ENCODE measurements at regions not wholly inside any gene's neighbourhood (a gene's known extent, or its start where the extent isn't known, plus 50 kb on each side); places are given as distances from the start of the nearest gene placed in this dataset.

DNA sequence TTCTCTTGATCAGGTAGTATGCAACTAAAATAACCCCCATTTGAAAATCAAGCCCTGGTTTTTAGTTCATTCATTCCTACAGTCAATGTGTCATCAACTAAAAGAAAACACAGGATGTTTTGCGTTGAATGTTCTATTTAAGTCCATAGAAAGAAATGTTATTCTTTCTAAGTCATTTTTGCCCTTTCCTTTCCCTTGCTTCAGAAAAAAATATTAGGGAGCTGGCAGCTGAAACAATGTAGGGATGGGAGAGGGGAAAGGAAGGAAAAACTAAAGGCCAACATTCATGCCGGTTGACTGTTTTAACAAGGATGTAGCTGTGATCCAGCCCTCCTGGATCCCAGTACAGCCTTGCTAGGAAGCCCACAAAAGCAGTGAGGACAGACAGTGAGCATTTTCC lies 155.1 kb downstream of the BTG1 start:
- no peak overlapping the region for H3K4me3 ChIP-seq (ENCODE audit: low read length)

GRCh38 chr12:91989143-91989542 lies 156.5 kb downstream of the BTG1 start:
- H3K4me3 ChIP-seq (ENCODE audit: low read length) = no peak overlapping the region
- TF ChIP-seq ZNF274 (IDR thresholded peaks at IDR 0.05; ENCODE audit: low read depth, low read length) = no peak

More for the DNA sequence above, 155.1 kb downstream of the BTG1 start:
- TF ChIP-seq ZNF274 (IDR thresholded peaks at IDR 0.05; ENCODE audit: low read depth, low read length) = no peak

- H3K4me3 ChIP-seq (ENCODE audit: low read length) = no peak overlapping the region
- no peak for TF ChIP-seq ZNF274 (IDR thresholded peaks at IDR 0.05; ENCODE audit: low read depth, low read length)
Observed at GRCh38 chr12:91988086-91988923, 157.3 kb downstream of the BTG1 start.

GRCh38 chr12:91986084-91986483 lies 159.6 kb downstream of the BTG1 start:
- TF ChIP-seq ZNF274 (IDR thresholded peaks at IDR 0.05; ENCODE audit: low read depth, low read length) = no peak
- no peak overlapping the region for H3K4me3 ChIP-seq (ENCODE audit: low read length)

- no peak for TF ChIP-seq ZNF274 (IDR thresholded peaks at IDR 0.05; ENCODE audit: low read depth, low read length)
- no peak overlapping the region for H3K4me3 ChIP-seq (ENCODE audit: low read length)
Observed at GRCh38 chr12:91985002-91985787, 160.5 kb downstream of the BTG1 start.

GRCh38 chr12:91984556-91984955 lies 161.1 kb downstream of the BTG1 start:
- H3K4me3 ChIP-seq (ENCODE audit: low read length) = no peak overlapping the region

GRCh38 chr12:91983935-91984334 lies 161.7 kb downstream of the BTG1 start:
- TF ChIP-seq ZNF274 (IDR thresholded peaks at IDR 0.05; ENCODE audit: low read depth, low read length) = no peak
- H3K4me3 ChIP-seq (ENCODE audit: low read length) = no peak overlapping the region

More at GRCh38 chr12:91984556-91984955, 161.1 kb downstream of the BTG1 start:
- no peak for TF ChIP-seq ZNF274 (IDR thresholded peaks at IDR 0.05; ENCODE audit: low read depth, low read length)

DNA sequence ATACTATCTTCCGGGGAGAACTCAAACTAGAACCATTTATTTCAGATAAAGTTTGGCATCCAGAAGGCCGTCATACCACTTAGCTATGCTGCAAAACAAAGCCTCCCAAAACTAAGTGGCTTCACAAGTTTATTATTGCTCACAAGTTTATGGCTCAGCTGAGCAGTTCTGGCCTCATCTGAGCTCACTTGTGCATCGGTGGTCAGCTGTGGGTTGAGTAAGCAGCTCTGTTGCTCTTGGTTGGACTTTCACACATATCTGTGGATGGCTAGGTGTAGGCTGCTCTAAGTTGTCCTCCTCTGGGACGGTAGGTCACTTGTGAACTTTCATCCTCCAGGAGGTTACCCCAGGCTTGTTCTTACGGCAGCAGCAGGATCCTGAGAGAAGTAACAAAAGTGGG lies 162.7 kb downstream of the BTG1 start:
- TF ChIP-seq ZNF274 (IDR thresholded peaks at IDR 0.05; ENCODE audit: low read depth, low read length) = no peak

DNA sequence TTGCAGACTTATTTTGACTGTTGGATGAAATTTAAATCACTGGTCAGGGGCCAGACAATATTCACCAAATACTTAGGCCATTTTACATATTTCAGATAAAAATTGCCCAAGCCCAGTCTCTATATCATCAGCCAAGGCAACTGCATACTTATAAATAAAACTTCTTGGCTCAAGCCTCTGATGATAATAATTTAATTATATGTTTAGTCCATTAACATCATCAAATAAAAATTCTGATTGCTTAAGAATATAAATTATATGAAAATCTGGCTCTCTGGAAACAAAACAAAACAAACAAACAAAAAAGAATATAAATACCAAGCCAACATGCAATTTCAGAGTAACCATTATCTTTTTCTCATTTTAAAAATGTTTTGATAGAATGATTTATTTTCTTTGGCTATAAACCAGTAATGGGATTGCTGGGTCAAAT lies 165.2 kb downstream of the BTG1 start:
- no peak overlapping the region for H3K4me3 ChIP-seq (ENCODE audit: low read length)
- no peak for TF ChIP-seq ZNF274 (IDR thresholded peaks at IDR 0.05; ENCODE audit: low read depth, low read length)

More for the DNA sequence above, 162.7 kb downstream of the BTG1 start:
- H3K4me3 ChIP-seq (ENCODE audit: low read length) = no peak overlapping the region

GRCh38 chr12:91978143-91978542 lies 167.5 kb downstream of the BTG1 start:
- TF ChIP-seq ZNF274 (IDR thresholded peaks at IDR 0.05; ENCODE audit: low read depth, low read length) = no peak

GRCh38 chr12:91975891-91976290 lies 169.8 kb downstream of the BTG1 start:
- H3K4me3 ChIP-seq (ENCODE audit: low read length) = no peak overlapping the region
- TF ChIP-seq ZNF274 (IDR thresholded peaks at IDR 0.05; ENCODE audit: low read depth, low read length) = no peak

More at GRCh38 chr12:91978143-91978542, 167.5 kb downstream of the BTG1 start:
- no peak overlapping the region for H3K4me3 ChIP-seq (ENCODE audit: low read length)

- H3K4me3 ChIP-seq (ENCODE audit: low read length) = no peak overlapping the region
- no peak for TF ChIP-seq ZNF274 (IDR thresholded peaks at IDR 0.05; ENCODE audit: low read depth, low read length)
Observed at GRCh38 chr12:91974541-91975085, 171.0 kb downstream of the BTG1 start.

GRCh38 chr12:91973813-91974212 lies 171.8 kb downstream of the BTG1 start:
- TF ChIP-seq ZNF274 (IDR thresholded peaks at IDR 0.05; ENCODE audit: low read depth, low read length) = no peak
- no peak overlapping the region for H3K4me3 ChIP-seq (ENCODE audit: low read length)

DNA sequence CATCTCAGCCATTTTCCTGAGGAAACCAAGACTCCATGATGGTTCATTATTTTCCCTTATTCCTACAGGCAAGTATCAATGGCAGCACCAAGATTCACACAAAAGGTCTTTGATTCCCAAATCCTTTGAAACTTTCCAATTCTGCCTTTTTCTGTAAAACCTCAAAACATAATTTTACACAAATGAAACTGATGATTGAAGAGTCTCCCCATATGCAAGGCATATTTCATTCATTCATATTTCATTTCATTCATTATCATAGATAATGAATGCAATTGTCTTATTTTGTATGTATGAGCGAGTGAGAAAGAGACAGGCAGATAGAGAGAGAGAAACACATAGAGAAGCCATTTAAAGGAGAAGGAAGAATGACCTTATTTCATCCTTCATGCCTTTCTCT lies 172.8 kb downstream of the BTG1 start:
- no peak for TF ChIP-seq ZNF274 (IDR thresholded peaks at IDR 0.05; ENCODE audit: low read depth, low read length)
- no peak overlapping the region for H3K4me3 ChIP-seq (ENCODE audit: low read length)
